DMS153 (cell line): ENCODE measurements at regions not wholly inside any gene's neighbourhood (a gene's known extent, or its start where the extent isn't known, plus 50 kb on each side); places are given as distances from the start of the nearest gene placed in this dataset.

Source experiments
- DNase-seq: peaks from one replicate; lab custom pipeline; 2025; lab: John Stamatoyannopoulos, UW

DNA sequence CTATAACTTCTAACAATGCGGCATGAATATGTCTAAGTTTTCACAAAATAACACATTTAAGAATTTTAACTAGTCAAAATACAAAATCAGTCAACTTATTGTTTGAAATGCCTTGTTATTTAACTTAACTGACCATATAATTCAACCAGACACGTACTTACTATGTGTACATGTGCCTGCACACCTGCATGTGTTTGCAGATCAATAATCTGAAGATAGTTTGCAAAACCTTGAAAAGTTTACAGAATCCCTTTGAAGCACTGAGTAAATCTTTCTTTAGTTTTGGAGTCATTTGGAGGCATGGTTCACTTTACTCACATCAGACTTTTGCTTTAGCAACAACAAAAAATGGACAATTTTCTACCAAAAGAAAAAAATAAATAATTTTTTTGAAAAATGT, 363.8 kb downstream of the PMP22 start:
- DNase-seq: no peak

DNA sequence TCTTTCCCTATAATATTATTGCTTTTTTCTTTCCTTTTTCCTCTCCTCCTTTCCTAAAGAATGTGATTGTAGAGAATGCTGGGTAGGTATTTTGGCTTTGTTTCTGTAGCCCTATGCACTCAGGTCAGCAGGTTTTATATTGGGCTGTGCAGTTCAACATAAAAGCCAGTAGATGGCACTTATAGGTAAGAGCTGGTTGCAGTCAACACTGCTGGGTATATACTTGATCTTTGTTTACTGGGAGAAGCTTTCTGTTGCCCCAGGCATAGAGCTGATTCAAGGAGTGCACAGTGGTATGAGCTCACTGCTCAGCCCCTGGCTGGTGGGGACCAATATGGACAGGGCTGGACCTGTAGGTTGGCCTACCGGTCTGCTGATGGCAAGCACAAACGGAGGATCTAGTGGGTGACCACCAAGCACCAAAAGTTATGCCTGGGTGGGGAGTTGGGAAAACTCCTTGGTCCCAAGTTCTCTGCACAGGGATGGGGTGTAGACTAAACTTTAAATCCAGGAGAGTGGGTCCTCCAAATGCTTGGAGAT, 378.9 kb downstream of the PMP22 start:
- no peak for DNase-seq

DNA sequence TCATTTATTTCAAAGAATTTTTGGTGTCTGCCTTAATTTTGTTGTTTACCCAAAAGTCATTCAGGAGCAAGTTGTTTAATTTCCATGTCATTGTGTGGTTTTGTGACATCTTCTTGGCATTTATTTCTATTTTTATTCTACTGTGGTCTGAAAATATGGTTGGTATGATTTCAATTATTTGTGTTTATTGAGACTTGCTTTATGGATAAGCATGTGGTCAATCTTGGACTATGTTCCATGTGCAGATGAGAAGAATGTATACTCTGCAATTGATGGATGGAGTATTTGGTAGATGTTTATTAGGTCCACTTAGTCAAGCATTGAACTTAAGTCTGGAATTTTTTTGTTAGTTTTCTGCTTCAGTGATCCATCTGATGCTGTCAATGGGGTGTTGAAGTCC, 383.0 kb downstream of the PMP22 start:
- DNase-seq: no peak

DNA sequence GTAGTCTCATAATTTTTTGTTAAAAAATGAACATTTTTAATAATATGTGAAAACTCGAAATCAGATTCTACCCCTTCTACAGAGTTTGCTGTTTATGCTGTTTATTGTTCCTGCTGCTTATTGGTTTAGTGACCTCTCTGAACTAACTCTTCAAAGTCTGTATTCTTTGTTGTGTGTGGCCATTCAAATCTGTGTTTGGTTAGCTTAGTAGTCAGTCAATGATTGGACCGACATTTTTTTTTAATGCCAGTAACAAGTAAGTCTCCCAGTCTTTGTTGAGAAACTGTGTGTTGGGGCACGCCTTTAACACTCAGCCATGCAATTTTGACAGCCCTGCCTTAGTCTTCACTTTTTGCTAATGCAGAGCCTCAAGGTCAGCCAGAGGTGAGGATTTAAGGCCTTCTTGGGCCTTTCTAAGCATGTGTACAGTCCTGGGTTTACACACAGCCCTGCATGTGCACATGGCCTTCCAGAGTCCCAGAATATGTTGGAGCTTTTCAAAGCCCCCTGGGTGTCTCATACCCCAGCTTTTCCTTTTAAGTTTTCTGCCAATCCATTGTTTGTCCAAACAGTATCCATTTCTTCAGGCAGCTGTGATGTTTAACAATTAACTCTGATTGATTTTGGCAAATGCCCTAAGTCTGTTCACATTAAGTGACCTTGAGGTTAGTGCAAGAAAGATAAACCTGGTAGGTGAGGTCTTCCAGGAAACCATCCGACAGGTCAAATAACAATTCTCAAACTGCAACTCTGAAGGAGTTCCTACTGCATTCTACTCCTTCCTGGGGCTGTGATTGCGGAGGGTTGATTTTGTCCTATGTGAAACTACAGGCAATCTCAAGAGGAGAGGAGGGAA, 389.3 kb downstream of the PMP22 start:
- no peak for DNase-seq

DNA sequence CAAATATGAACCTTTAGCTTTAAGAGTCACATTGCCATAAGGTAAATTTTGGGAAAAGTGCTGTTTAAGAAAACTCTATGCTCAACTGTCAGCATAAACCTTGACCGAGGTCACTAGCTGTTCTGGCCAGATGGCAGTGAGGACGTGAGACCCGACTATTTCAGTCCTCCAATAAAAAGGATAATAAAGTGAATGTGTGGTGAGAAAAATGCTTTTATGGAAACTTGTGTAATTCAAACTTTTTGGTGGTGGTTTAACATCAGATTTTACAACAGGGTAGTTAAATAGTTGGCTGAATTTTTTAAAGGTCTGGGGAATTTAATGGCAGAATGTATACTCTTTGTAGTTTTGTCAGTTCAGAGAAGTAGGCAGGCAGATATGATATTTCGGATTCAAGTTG, 391.1 kb downstream of the PMP22 start:
- no peak for DNase-seq

DNA sequence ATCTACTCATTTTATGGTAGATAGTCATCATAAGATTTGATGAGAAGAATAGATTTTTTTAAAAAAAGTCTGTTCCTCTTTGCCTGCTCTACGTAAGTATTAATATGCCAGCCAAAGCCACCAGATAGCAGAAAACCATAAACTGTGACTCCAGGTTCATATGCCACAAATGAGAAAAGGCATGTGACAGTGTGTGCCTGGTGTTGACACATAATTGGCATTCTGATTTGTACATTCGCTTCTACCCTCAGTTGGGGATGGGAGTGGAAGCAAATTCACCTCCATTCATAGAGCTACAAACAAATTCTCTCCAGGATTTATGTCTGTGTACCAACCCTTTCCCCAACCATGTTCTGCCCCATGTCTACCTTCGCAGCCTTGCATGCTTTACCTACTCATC, 391.6 kb downstream of the PMP22 start:
- DNase-seq: no peak

DNA sequence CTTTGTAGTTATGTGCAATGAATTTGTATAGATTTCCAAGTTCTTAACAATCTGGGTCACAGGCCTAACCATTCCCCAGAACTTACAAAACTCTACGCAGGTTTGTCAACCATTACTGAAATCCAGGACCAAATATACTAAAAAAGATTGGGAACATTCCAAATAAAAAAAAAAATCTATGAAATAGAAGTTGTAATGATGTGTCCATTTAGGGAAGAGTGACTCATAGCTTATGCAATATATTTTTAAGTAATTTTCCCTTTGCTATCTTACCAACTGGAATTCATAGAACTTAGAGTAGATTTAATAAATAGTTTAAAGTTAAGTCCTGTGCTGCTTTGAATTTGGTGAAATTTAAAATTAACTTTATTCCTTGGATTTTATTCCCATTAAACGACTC, 393.2 kb downstream of the PMP22 start:
- no peak for DNase-seq

DNA sequence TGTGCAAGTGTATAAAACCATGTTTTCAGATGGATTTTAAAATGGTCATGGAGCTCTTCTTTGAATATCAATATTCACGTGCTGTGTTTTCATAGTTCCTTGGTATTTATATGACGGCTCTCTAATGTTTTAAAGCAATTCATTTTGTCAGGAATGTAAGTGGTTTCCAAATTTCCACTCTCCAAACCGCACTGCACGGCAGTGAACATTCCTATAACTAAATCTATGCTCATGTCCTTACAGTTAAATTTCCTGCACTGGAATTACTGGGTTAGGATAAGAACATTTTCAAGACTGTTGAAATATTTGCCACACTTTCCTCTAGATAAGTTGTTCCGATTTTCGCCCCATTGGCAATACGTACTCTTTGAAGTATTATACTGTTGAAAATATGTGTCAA, 398.9 kb downstream of the PMP22 start:
- DNase-seq: no peak

DNA sequence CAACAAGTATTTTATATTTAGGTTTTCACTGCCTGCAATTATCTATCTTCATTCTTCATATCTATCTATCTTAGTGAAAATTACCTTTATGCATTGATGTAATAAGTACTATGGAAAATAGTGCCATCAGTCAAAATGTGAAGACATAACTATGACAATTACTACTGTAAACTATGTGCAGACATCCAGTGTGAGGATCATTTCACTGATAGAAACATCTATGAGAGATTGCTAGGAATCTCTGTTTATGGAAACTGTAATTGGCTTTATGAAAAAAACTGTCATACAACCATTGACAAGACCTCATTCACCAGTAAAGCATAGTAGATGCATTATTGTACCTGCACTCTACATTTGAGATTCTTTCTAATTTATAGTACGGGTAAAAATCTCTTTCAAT, 401.0 kb downstream of the PMP22 start:
- no peak for DNase-seq

DNA sequence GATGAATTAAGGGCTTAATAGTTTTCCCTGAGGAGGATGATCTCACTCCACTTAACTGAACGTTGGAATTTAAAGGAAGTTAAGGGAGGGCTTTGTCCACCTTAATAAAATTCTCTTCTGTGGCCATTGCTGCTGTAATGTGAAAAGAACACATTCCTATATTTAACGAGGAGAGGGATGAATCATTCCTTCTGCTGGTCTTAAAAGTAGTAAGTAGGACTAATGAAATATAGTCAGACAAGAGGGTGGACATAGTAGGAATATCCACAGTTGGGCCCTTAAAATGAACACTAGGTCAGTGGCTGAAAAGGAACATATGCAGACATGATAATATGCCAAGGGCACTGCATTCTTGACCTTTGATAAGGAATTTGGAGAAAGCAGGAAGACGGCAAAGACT, 405.6 kb downstream of the PMP22 start:
- no peak for DNase-seq

DNA sequence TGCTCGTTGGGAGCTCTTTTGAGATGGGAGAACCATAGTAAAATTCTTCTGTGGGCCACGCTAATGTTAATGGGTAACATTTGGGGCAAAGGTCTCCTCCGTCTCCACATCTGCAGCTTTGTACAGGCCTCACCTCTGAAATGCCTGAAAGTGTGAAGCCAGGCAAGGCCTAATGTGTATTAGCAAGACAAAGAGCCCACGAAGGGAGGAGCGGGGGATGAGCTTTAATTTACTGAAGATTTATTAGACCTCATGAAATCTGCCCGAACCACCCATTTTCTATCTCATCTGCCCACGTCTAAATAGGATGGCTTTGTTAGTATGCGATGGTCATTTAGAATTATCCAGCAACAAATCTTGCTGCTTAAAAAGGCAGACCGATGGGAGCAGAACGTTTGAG, 408.9 kb downstream of the PMP22 start:
- DNase-seq: no peak

DNA sequence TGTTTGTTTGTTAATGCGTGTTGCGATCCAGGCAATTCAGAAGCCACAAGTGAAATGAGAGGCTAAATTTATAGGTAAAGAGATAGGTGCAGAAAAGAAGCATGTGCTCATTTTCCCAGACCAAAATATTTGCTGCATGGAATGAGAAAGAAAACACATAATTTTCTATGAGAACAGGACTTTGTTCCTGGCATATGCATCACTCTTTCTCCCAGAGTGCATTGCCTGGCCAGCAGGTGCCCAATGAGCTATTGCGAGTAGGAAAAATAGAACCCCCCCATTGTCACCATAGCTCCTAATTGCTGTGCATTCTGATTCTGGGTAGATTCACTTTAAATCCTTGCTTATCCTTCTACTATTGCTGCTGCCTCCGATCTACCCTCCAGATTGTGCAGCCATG, 410.4 kb downstream of the PMP22 start:
- DNase-seq: no peak

DNA sequence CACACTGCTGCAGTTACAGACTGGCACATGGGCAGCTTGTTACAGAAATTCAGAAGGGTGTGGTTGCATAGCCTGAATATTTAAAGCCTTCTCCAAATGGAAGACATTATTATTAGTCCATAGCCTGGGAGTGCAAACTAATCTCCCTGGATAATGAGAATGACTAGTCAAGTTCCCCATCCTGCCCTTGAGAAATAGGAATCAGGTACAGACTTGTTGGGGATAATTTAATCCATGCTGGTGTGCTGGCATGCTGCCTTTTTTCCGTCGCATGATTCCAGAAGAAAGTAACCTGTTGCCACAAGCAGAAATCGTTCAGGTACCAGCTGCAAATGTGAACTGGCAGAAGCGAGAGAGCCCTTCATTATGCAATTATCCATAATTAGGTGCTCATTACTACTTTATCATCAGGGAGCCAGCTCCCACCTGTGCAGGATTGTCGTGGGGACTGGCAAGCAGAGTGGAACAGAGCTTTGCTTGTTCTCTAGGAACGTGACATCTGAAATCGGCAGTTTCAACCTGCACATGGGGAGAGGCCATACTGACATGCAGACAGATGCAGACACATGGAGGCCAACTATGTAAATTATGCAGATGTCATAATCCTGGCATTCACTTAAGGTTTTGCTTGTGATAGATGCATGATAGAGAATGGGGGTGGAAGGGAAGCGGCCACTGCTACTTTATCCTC, 419.4 kb downstream of the PMP22 start:
- no peak for DNase-seq

DNA sequence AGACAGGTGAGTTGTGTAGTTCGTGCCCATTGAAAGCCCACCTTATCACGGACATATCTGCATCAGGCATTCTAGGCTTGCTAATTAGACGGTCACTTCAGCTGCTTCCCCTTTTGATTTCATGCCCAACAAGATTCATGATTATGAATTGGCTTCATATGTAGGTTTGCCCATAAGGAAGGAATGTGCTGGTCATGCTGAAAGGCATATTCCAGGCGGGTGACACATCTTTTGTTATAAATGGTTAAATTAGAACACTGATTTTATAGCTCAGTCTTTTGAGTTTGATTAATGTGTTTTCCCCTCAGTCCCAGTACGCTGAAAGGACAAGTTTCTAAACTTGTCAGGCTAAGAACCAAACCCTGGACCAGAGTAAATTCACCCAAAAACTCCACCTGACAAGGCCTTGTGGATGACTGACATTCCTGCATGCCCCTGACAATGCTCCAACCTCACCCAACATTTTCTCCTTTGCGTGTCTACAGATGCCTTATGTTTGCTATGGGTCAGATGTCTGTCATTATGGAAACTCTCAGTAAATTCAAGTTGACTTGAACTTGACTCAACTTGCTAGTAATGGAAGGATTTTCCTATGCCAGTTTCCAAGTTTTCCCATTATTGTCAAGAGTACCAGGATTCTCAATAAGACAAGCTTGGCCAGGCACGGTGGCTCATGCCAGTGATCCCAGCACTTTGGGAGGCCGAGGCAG, 421.9 kb downstream of the PMP22 start:
- DNase-seq: no peak

DNA sequence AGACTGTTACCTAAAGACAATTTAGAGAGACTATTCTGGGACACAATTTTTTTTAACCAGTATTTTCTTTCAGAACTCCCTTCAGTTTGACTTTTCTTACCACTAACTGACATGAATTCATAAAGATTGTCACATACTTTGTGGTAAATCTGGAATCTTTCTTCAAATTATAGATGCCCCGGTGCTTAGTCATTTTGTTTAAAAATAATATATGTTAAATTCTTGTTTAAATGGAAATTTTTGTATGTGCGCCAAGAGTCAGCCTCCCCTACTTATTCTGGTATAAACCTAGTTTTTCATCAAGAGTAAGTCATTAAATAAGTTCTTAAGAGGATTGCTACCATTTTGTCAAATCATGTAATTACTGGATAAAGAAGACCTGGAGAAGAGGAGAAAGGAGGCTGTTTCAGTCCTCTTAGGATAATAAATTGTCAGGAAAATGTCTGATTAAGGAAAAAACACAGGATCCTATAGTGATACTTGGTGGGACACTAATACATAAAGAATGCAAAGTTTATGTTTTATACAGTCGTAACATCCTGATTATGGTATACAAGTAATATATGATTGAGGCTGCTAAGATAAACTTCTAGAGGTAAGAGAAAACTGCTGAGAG, 424.4 kb downstream of the PMP22 start:
- DNase-seq: no peak

DNA sequence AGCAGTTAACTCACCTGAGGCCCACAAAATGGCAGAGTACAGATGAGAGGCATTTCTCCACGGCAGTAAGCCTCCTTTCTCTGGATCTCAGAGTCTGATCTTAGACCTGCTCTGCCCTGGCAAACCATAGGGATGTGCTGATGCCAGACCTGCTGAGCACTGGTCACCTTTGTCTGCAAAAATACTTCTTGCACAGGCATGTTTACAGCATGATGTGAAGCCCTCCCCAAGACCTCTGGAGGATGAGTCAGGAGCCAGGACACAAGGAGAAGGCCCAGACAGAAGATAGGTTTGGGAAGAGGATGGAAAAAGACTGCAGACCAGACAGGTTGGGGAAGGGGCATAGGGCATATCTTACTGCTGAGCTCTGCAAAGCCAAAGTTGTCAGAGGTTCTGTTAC, 426.6 kb downstream of the PMP22 start:
- no peak for DNase-seq

DNA sequence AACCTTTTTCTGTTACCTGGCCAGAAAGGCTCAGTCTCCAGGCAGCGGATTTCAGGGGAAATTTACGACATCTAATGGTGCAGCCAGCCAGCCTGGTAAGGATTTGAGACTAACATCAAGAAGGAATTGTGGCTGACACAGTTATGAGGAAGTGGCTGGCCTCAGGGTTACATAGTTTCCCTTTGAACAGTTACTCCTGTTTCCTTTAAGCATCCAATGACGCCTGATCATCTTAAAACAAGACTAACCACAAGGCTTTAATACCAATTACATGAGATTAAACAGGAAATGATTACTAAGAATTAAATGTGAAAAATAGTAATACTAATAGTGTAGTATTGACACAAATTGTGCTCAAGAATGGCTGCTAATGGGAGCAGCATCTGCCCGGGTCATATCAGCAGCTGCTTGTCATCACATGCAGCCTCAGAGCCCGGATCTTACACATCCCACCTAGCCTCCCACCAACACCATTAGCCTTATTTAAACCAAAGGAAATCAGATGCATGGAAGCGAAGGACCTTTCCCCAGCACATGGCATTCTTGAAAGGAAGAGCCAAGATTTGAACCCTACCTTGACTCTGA, 431.8 kb downstream of the PMP22 start:
- DNase-seq: no peak

DNA sequence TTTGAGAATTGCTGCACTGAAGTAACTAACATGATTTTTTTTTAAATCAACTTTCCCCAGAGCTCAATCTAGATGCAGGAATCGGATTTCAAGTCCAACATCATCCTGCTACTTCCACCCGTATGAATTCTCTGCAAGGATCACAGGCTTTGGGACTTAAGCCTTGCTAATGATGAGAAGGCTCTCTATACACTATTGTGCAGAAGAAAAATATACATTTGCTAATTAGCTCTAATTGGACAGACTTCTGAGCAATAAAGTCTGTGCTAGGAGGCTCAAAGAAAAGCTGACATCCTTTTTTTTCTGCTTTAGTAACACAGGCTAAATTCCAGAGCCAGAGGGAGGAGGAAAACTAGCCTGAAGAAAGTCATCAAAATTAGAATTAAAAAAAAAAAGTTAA, 433.6 kb downstream of the PMP22 start:
- no peak for DNase-seq

DNA sequence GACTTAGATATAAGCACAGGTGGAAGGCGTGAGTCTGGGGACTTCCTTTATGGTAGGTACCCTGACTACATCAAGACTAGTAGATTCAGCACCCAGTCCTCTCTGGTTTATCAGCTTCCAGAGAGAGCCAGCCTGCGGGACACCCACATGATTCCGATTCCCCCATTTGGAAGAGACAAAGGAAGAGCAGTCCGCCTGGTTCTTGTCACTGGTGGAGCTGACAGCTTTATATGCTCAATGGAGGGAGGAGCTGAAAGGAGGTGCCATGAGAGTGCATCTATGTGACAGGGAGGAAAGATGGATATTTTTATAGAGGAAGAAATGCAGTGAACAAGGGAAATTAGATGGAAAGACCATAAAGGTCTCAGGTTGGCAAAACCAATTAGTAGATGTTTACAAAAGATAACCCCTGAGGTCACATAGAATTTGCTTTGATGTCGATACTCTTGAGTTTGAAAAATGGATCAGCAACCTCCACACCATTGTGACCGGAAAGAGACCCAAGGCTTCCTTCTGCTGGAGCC, 437.7 kb downstream of the PMP22 start:
- DNase-seq: no peak

DNA sequence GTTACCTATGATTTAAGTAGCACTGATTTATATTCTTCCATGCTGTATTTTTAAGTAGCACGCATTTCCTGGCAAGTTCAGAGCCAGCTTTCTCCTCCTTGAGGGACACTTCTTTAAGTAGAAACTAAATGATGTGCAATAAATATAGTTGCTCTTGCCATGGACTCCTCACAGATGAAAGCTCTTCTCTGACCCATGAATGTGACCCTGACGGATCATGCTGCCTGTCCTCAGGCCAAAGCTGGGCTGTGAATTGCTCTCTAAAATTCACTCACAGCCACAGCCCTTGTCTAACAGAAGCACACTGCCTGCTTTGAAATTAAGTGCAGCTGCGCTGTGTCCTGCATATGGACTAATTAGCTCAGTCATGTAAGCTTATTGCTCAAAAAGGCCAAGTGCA, 438.8 kb downstream of the PMP22 start:
- DNase-seq: no peak

DNA sequence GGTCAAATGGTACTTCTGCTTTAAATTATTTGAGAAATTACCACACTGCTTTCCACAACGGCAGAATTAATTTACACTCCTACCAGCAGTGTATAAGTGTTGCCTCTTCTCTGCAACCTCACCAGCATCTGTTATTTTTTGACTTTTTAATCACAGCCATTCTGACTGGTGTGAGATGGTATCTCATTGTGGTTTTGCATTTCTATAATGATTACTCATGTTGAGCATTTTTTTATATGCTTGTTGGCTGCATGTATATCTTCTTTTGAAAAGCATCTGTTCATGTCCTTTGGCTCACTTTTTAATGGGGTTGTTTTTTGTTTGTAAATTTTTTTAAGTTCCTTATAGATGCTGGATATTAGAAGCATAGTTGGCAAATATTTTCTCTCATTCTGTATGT, 446.7 kb downstream of the PMP22 start:
- no peak for DNase-seq

DNA sequence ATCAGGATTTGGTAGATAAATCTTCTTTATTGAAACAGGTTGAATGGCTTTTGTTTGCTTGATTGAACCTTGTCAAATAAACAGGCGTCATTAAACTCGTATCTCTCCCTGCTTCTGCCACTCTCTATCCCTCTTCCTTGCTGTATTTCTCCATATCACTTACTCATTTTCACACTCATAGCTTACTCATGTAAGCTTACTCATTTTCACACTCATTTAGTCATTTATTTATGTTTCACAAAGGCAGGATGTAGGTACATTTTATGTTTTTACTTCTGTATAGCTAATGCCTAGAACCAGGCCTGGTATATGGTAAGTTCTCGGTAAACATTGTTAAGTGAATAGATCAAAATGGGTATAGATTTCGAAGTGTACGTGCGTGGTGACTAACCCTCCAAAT, 450.0 kb downstream of the PMP22 start:
- DNase-seq: no peak
